GM12872 (cell line): ENCODE measurements at regions not wholly inside any gene's neighbourhood (a gene's known extent, or its start where the extent isn't known, plus 50 kb on each side); places are given as distances from the start of the nearest gene placed in this dataset.

ENCODE experiments used
- TF ChIP-seq, protein P1 (sequence below): IDR thresholded peaks from 3 replicates; pipeline ENCODE4 v1.5.1; 2011; ENCODE audit warnings: low read depth, mild to moderate bottlenecking, low read length, moderate library complexity; ENCODE audit not compliant: insufficient read depth

DNA sequence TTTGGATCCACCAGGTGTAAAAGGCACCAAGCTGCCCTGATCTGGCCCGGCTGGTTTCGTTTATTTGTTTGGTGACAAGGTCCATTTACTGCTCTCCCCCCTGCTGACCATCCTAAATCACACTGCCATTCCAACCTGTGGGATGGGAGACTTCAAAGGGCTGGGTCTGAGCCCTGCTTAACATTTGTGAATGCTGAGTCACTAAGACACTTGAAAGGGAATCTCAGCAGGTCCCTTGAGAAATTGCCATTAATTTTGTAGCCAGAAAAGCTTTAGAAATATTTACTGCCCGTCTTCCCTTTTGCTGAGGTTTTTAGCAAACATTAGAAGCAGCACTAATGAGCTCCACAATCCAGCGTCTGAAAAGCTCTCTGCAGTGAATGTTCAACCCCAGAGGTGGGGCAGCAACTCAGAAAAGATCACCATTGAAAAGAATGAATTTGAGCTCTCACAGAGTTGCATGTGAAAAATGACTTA is 133.8 kb downstream of the ARL4C start:
- TF ChIP-seq, protein P1, sequence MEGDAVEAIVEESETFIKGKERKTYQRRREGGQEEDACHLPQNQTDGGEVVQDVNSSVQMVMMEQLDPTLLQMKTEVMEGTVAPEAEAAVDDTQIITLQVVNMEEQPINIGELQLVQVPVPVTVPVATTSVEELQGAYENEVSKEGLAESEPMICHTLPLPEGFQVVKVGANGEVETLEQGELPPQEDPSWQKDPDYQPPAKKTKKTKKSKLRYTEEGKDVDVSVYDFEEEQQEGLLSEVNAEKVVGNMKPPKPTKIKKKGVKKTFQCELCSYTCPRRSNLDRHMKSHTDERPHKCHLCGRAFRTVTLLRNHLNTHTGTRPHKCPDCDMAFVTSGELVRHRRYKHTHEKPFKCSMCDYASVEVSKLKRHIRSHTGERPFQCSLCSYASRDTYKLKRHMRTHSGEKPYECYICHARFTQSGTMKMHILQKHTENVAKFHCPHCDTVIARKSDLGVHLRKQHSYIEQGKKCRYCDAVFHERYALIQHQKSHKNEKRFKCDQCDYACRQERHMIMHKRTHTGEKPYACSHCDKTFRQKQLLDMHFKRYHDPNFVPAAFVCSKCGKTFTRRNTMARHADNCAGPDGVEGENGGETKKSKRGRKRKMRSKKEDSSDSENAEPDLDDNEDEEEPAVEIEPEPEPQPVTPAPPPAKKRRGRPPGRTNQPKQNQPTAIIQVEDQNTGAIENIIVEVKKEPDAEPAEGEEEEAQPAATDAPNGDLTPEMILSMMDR: no peak

DNA sequence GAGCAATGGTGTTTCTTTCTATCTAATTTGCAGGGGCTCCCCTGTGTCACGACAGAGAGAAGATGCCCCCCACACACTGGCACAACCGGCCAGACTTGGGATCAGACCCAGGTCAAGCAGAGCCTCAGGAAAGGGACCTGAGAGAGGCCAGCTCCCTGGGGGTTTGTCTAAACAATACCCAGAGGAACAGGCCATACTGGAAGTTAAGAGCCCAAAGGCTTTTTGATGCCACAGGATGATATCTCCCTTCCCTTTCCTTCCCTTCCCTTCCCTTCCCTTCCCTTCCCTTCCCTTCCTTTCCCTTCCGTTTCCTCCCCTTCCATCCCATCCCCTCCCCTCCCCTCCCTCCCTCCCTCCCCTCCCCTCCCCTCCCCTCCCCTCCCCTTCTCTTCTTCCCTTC is 139.2 kb downstream of the ARL4C start:
- TF ChIP-seq, protein P1: no peak

DNA sequence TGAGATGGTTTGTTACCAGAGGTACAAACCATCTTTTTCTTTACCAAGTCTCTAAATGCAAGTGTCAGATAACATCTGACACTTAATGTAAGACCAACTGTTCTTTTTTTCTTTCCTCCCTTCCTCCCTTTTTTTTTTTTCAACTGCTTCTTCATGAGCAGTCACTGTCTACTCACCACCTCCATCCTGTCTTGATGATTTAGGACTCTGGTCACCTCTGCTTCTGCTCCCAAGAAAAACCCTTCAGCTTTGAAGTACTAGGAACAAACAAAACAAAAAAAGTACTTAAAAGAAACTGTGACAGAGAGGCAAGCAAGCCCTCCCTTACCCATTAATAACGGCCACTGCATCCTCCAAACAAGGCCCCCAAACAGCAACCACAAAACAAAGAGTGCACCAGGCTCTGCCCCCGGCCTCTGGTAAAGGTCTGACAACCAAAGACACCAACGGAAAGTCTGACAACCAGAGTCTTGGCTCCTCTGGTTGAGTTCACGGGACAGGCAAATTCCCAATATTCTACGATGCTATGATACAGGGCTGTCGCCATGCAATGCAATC is 141.0 kb downstream of the ARL4C start:
- TF ChIP-seq, protein P1: no peak

DNA sequence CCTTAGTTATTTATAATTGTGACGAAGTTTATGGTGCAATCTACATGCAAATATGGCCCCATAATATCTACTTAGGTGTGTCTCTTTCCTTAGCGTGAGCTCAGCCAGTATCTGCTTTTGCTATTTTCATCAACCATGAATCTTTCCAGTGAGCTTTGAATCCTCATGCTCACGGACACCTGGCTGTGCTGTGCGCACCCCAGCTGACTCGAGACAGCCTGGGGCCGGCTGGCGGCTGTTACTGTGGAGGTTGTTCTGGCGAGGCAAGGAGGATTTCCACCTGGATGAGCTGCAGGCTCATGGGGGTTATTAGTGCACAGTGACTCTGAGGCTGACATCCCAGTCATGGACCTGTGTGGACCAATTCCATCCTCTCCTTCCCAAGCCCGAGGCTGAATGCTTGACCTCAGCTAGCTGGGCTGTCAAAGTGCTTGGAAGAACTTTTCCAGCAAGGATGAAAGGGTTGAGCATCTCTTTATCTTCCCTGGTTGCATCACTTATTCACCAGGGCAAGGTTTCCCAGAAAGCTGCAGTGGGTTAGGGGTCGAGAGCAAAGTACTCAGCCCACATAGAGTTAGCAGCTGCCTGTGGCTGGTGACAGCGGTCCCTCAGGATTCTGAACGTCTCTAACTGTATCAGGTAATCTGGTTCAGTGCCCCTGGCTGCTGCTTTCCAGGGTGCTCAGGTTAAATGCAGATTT is 141.7 kb downstream of the ARL4C start:
- TF ChIP-seq, protein P1: no peak

DNA sequence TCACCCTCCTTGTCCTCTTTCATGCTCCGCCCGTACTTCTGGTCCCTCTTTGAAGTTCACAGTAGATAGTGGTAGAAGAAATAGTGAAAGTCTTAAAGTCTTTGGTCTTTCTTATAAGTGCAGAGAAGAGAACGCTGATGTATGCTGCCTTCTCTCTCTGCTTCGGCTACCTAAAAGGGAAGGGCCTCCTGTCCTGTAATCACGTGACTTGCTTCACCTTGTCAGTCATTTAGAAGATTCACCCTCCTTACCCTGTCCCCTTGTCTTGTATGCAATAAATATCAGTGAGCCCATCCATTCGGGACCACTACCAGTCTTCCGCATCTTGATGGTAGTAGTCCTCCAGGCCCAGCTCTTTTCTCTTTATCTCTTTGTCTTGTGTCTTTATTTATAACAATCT is 144.6 kb downstream of the ARL4C start:
- TF ChIP-seq, protein P1: no peak

DNA sequence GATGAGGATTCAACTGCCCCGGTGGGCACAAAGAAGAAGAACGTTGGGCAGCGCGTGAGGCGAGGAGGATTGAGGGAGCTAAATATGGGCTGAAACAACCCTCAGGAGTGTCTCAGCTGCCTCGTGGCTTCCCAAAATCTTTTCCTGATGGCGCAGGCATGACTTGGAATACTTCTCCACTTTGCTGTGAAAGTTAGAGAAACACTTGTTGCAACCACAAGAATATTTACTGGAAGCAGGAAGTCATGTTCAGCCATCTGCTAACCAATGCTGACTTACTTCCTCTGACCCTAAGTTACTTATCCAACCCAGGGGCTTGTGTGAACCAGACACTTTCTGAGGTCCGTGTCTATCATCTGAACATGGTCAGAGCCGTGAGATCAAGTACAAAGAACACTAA is 148.8 kb downstream of the ARL4C start:
- TF ChIP-seq, protein P1: no peak

DNA sequence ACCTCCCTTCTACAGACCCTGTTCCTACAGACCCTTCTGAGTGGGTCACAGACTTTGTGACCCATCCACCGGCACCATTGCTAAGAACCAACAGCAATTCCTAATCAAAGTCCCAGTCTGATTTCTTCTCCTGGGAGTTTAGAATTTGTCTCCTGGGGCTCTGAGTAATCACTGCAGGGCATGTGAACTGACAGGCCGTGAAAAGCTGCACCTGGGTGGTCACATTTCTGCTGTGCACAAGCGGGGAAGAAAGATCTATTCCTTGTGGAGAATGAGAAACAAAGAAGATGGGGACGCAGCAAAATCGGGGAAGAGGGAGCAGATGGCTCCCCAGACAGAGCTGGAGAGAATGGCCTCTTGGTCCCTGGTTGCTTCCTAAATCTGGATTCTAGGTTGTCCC is 151.0 kb downstream of the ARL4C start:
- TF ChIP-seq, protein P1: no peak
